HG02970 (cell line): ENCODE measurements at regions not wholly inside any gene's neighbourhood (a gene's known extent, or its start where the extent isn't known, plus 50 kb on each side); places are given as distances from the start of the nearest gene placed in this dataset.
"Not testable (repeated sequence)": the region's sequence is repeated elsewhere in the genome, so short reads cannot be mapped to it uniquely, and the experiment has no call there.

Experiments used
- ATAC-seq: cut with Tn5 transposase; IDR thresholded peaks from one replicate; pipeline ENCODE4 v1.9.1; 2021; ENCODE audit warnings: mild to moderate bottlenecking, moderate library complexity, moderate number of reproducible peaks; ENCODE audit not compliant: unreplicated experiment, low FRiP score

GRCh38 chr9:33690143-33690933 is 105.0 kb upstream of the PRSS3 start:
- ATAC-seq, result no peak

GRCh38 chr9:33695299-33695698 is 100.1 kb upstream of the PRSS3 start:
- ATAC-seq, result no peak

GRCh38 chr9:33695856-33696255 is 99.5 kb upstream of the PRSS3 start:
- no peak for ATAC-seq

GRCh38 chr9:33697171-33697570 is 98.2 kb upstream of the PRSS3 start:
- ATAC-seq, result no peak

GRCh38 chr9:33698267-33698666 is 97.1 kb upstream of the PRSS3 start:
- ATAC-seq, result no peak

- ATAC-seq, result not testable (repeated sequence)
Observed at GRCh38 chr9:33700940-33701339, 94.4 kb upstream of the PRSS3 start.

- ATAC-seq, result no peak
Observed at GRCh38 chr9:33703430-33704102, 91.8 kb upstream of the PRSS3 start.

- not testable (repeated sequence) for ATAC-seq
Observed at GRCh38 chr9:33705440-33705839, 89.9 kb upstream of the PRSS3 start.

- ATAC-seq, result no peak
Observed at GRCh38 chr9:33708441-33708840, 86.9 kb upstream of the PRSS3 start.

- no peak for ATAC-seq
Observed at GRCh38 chr9:33709269-33709668, 86.1 kb upstream of the PRSS3 start.

GRCh38 chr9:33711418-33711817 is 83.9 kb upstream of the PRSS3 start:
- not testable (repeated sequence) for ATAC-seq

GRCh38 chr9:33714989-33715388 is 80.4 kb upstream of the PRSS3 start:
- ATAC-seq, result no peak

GRCh38 chr9:33718987-33719386 is 76.4 kb upstream of the PRSS3 start:
- no peak for ATAC-seq

- ATAC-seq, result no peak
Observed at GRCh38 chr9:33719581-33720374, 75.6 kb upstream of the PRSS3 start.

- peak; percentile 74 for ATAC-seq
Observed at GRCh38 chr9:33721674-33722358, 73.5 kb upstream of the PRSS3 start.

- ATAC-seq, result no peak
Observed at GRCh38 chr9:33722359-33722675, 73.0 kb upstream of the PRSS3 start.

- ATAC-seq, result no peak
Observed at GRCh38 chr9:33728613-33729012, 66.7 kb upstream of the PRSS3 start.

- ATAC-seq, result no peak
Observed at GRCh38 chr9:33731142-33731541, 64.2 kb upstream of the PRSS3 start.

- no peak for ATAC-seq
Observed at GRCh38 chr9:33731625-33732024, 63.7 kb upstream of the PRSS3 start.

GRCh38 chr9:33734247-33734940 is 61.0 kb upstream of the PRSS3 start:
- not testable (repeated sequence) for ATAC-seq
